ENCODE measurements at regions not wholly inside any gene's neighbourhood (a gene's known extent, or its start where the extent isn't known, plus 50 kb on each side); places are given as distances from the start of the nearest gene placed in this dataset.
A peak's percentile ranks its signal among the peaks of the same experiment; 100 is the strongest.

DNA sequence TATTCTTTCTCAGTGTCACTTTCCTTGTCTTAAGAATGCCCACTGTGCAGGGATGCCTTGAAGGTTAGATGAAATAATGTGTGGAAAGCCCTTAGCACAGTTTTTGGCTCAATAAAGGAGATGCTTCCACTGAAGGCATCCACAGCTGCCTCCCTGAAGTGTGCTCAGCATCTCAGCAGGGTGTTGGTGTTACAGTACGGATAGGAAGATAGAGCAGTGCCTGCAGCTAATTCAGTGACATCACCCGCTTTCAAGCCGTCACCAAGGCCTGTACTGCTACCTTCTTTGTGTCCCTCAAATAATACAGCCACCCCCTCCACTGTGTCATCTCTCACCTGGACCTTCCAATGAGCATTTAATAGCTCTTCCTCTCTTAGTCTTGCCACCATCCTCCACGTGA lies 59.0 kb downstream of the NDUFS5 start:
- no peak for DNase-seq

- no peak for DNase-seq
Measured at GRCh38 chr1:39086386-39086785, 60.2 kb downstream of the NDUFS5 start.

- DNase-seq: no peak
Measured at GRCh38 chr1:39086865-39087409, 60.8 kb downstream of the NDUFS5 start.

DNA sequence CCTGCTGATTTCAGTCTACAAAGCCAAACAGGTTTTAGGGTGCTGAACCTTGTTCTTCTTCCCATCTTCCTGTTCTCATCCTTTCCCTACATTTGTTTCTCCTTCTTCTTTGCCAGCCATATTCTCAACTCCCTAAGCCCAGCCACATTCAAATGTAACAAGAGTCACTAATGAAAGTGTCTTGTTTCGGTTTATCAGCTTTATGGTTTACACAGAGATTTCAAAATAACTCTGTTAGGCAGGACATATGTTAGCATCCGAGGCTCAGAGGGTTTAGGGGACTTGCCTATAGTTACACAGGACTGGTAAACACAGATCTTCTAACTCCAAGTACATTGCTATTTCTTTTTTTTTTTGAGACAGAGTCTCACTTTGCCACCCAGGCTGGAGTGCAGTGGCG lies 61.3 kb downstream of the NDUFS5 start:
- DNase-seq: no peak

DNA sequence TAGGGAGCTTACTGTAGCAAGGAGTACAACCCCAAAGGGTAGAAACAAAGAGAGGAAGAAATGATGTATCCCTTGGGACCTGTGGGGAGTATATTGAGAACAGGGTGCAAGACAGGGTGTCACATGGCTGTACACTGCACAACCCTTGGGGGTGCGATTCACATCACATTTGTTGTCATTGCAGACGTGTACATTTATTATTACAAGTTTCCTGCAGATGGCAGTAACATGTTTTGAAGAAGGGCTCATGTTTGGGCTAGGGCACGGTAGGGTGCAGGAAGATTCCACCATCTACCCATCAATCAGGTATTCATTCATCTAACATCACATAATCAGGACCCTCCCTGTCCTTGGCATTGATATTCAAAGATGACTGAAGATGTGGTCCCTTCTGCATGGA lies 62.5 kb downstream of the NDUFS5 start:
- no peak for DNase-seq

DNA sequence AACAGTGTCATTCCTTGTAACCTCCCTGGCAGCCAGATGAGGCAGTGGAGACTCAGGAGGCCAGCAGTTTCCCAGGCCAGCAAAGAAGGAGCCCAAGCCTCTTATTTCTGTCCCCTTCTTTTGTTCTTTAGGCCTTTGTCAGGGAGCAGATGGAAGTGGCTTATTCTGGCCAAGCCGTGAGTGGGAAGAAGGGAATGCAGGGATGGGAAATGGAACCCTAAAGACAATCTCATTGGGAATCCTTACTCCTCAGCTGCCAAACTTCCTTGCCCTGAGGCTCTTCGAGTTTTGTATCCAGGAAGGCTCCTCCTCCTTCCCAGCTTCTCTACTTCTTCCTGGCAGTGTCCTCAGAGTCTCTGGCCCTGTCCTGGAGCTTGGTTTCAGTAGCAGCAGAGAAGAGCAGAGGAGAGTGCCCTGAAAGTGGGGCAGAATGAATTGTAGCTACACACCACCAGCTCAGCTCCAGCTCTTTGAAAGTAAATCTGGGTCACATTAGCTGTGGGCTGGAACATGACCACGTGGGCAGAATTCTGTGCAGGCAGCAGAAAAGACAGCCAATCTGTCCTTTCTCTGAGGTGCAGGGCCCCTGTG lies 63.9 kb downstream of the NDUFS5 start:
- DNase-seq: no peak

DNA sequence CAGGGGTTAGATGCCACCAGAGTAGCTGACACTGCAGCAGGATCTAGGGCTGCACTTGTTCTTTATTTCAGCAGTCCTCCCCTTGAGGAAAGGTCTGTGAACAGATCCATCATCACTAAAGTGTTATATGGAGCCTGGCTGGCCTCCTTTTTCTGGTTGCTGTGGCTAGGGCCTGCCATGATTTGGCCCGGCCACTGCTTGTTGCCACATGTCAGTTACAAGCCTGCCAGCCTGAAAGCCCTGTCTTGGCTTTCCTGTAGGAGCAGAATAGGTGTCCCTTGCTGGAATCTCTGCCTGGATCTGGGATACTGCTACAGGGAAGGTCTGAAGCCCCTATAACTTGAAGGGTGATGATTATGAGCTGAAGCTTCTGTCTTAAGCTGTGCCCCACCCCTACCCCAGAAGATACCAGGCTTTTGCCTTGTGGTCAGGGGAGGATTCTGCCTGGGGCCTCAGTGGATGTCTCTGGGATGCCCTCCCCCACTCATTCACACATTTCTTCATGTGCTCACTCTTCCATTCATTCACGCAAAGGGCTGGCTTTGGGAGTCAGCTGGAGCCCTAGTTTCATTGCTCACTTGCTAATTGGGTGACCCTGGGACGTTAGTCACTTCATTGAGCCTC lies 64.7 kb downstream of the NDUFS5 start:
- DNase-seq: no peak

DNA sequence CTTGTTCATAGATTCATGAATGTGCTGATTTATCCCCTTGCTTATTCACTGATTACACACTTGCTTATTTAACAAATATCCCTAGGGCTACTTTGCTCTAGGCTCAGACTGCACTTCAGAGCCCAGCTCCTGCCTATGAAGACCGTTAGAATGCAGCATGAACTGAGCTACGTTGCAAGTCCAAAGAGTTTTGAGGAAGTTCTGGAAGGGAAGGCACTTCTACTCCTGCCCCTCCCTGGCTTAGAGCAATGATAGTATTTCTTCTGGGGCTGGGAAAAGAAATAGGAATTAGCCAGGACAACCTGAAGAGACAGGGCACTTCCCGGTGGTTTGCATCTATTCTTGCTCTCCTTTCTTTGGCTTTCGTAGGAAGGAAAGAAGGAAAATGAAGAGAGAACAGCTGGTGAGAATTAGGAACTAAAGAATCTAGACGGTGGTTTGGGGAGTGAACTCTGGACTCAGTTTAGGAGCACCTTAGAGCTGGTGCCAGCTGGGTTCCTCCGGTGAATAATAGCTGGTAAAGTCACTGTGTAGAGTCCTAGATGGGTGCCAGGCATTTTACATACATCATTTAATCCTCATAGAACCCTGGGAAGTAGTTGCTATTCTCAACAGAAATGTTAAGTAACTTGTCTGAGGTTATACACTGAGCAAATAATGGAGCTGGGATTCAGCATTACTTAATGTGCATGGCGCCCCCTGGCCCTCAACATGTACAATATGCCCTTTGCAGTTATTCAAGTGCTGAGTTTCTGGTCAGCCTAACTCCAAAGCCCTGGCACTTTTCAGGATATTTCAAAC lies 65.9 kb downstream of the NDUFS5 start:
- peak; percentile 59 to 70 for DNase-seq

- no peak for DNase-seq
Measured at GRCh38 chr1:39094685-39095084, 68.5 kb downstream of the NDUFS5 start.

- peak; percentile 71 to 76 for DNase-seq
Measured at GRCh38 chr1:39098546-39099250, 72.5 kb downstream of the NDUFS5 start.

DNA sequence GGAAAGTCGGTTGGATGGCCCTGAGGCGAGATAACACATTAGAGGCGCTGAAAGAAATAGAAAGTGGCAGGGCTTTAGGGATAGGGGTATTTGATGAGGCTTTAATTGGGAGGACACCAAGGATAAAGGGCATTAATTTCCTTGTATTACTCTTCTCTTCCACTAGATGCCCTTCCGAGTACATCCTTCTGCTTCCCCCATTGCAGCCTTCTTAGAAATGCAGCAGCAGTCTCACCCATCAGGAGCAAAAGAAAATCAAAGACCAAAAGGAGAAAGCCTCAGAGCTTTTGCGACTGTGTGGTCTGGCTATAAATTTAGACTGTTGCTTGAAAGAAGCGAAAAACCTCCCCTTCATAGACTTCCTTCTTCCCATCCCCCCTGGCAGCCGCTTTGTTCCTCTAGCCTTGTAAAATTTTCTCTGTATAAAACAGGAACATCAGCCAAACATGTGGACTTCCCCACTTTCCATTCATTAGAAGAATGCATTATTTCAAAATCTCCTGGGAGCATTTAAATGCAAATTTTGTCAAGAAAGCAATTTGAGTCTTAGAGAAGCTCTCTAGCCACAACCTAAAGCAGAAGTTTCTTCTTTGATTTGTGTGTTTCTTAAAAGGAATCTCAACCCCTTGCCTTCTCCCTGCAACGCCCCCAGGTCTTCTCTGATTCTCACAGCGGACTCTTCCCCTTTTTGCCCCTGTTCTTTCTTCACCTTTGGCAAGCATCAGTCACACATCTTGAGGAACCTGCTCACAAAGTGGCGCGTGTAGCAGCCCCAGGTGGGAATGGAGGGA lies 76.6 kb downstream of the NDUFS5 start:
- DNase-seq: peak; percentile 32 to 41

DNA sequence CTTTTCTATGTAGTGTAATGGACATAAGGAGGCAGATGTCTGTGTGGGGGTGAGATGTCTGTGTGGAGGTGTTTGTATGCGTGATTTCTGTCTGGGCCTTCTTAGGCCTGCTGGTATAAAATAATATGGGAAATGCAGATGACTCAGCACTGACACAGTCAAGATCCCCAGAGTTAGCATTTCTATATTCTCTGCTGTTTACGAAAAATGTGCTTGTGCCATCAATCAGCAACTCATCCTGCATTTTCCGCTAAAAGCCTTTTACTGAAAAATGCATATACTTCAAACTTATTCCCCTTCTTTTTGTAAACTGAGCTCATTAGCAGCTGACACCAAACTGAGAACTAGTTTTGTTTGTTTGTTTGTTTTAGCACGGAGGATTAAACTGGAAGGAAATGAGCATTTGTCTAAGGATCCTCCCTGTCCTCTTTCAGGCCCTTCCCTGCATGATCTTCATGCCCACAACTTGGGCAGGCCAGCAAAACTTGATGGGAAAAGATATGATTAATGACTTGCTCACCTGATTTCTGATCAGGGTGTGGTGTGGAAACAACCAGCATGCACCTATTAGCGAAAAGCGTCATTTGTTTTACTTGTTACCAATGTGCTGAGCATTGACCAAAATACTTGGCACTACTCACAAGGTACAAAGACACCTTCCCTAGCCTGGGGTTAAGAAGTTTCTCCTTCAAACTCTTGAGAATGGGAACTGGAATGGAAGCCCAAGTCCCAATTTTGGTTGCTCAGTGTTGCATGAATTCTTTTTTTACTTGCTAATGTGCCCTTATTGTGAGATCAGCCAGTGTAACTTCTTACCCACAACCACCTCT lies 77.4 kb downstream of the NDUFS5 start:
- DNase-seq: no peak

- no peak for DNase-seq
Measured at GRCh38 chr1:39104158-39105060, 78.3 kb downstream of the NDUFS5 start.

- DNase-seq: peak; percentile 64 to 76
Measured at GRCh38 chr1:39105061-39105840, 79.1 kb downstream of the NDUFS5 start.

DNA sequence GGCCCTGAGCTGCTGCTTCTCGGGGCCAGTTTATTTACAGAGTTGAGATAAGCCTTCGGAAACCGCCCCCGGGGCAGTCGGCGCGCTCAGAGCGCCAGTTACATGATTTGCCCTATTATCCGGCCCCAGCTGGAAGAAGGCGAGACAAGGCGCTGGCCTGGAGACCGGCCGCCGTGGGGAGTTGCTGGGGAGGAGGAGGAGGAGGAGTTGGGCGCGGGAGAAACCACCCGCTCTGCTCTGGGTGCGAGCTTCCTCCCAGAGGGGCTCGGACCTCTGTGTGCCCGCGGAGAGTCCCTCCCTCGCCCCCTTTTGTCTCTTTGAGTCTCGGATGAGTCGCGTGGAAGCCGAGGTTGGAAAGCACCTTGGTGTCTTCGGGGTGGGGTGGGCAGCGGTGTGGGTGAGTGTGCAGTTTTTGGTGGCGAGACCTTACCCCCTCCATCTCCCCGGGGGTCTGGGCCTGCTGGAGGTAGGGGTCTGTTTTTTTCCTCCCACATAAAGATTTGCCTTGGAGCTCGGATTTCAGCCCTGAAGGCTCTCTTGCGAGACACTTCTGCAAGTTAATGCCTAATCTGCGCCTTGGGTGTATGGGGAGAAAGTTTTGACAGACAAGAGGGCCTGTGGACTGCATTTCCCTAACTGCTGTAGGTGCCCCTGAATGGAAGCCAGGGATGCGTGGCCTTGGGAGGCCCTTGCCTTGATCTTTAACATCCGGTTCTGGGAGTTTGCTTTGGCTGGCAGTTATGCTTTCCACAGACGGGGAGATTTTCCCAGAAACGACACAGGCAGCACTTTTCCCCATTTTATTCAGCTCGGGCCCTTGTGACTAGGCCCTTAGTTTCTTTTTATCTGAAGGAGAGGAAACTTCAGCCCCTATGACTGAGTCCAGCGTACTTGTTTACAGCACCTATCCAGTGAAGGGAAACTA lies 80.0 kb downstream of the NDUFS5 start:
- peak; percentile 54 to 60 for DNase-seq

- DNase-seq: no peak
Measured at GRCh38 chr1:39106801-39107327, 80.7 kb downstream of the NDUFS5 start.

GRCh38 chr1:39107341-39108290 lies 81.5 kb downstream of the NDUFS5 start:
- DNase-seq: no peak
